Sigmoid colon (tissue), 3 donors: ENCODE measurements at regions not wholly inside any gene's neighbourhood (a gene's known extent, or its start where the extent isn't known, plus 50 kb on each side); places are given as distances from the start of the nearest gene placed in this dataset.

Source experiments
- POLR2A ChIP-seq, 2 donors: fragments of 450-650 bp; IDR thresholded peaks; one replicate each; pipeline ENCODE4 v1.6.1; 2016; ENCODE audit warnings: antibody characterized with exemption in 2 of 2, mild to moderate bottlenecking in 2 of 2, moderate library complexity in 2 of 2
- TF ChIP-seq, protein P1 (sequence below), 4 experiments: fragments of 450-650 bp in 3 of 4; fragments of 200-600 bp in 1 of 4; IDR thresholded peaks; one replicate each; pipeline ENCODE4 v1.5.1; 2016 to 2019; ENCODE audit warnings: antibody characterized with exemption in 4 of 4, mild to moderate bottlenecking in 3 of 4, moderate library complexity in 2 of 4

DNA sequence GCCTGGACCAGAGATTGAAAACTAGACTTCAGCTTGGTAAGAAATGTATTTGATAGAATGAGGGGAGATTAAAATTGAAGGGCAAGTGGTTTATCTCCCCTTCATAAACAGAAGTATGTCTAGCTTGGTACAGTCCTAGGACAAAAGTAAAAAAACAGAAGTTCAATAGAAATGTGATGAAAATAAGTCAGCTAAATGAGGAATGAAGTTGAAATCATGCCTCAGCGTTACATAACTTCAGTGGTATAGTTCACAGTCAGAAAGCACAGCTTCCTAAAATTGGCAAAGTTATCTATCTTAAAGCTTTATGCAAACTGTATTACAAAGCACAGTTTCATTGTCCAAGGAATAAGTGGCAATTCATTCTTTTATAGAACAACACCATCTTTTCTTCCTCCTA lies 90.2 kb upstream of the SYT10 start:
- TF ChIP-seq, protein P1, sequence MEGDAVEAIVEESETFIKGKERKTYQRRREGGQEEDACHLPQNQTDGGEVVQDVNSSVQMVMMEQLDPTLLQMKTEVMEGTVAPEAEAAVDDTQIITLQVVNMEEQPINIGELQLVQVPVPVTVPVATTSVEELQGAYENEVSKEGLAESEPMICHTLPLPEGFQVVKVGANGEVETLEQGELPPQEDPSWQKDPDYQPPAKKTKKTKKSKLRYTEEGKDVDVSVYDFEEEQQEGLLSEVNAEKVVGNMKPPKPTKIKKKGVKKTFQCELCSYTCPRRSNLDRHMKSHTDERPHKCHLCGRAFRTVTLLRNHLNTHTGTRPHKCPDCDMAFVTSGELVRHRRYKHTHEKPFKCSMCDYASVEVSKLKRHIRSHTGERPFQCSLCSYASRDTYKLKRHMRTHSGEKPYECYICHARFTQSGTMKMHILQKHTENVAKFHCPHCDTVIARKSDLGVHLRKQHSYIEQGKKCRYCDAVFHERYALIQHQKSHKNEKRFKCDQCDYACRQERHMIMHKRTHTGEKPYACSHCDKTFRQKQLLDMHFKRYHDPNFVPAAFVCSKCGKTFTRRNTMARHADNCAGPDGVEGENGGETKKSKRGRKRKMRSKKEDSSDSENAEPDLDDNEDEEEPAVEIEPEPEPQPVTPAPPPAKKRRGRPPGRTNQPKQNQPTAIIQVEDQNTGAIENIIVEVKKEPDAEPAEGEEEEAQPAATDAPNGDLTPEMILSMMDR (IDR thresholded peaks at IDR 0.05) = no peak
- TF ChIP-seq POLR2A (IDR thresholded peaks at IDR 0.05) = no peak
